ENCODE measurements at regions not wholly inside any gene's neighbourhood (a gene's known extent, or its start where the extent isn't known, plus 50 kb on each side); places are given as distances from the start of the nearest gene placed in this dataset.
A peak's percentile ranks its signal among the peaks of the same experiment; 100 is the strongest.

DNA sequence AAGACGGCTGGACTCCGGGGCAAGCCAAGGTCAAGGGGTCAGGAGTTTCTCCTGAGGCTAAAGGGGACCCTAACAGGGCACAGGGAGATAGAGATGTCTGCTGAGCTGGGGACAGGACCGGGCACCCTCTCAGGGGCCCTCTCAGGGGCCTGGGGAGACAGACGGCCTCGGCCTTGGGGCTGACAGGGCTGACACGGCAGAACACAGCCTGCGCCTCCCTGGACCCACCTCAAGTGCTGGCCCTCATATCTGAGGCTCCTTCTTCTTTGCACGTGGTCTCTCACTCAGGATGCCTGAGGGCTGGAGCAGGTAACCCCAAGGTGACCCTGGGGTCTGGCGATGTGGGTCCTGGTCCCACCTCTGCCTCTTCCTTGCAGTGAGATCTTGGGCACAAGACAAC is 186.9 kb upstream of the TNRC6C start:
- no peak for DNase-seq (ENCODE audit: low spot score)

DNA sequence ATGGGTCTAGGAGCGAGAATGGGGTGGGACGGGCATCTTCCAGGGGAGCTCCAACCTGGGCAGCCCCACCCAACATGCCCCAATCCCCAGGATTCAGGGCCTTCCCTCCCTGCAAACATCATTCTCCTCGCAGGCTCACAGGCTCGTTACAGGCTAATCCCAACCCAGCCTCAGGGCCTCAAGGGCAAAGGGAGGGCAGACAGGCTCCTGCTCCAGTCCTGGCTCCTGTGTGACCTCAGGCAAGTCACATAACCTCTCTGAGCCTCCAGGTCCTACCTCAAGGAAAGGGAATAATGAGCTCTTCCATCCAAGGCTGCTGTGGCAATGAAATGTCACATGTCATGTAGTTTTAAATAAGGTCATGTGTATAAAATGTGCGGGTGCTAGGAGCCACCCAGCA is 186.5 kb upstream of the TNRC6C start:
- DNase-seq (ENCODE audit: low spot score): no peak

DNA sequence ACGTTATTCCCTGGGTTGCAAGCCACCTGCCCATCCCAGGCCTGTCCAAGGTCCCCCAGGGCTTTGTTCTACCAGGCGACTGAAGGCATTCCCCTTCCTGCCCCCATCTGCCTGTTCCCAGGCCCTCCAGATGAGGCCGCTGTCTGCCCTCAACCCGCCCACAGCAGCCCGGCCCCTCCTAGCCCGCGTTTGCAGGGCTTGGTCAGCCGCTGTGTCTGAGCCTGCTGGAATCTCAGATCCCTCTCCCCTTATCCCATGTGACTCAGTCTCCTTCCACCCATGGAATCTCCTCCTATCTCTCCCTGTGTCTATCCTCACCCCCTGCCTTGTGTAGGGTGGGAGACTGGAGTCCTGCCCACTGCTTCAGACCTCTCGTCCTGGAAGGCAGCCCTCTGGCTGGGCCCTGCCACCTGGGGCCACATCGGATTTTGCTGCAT is 186.0 kb upstream of the TNRC6C start:
- peak; percentile 72 for DNase-seq (ENCODE audit: low spot score)

DNA sequence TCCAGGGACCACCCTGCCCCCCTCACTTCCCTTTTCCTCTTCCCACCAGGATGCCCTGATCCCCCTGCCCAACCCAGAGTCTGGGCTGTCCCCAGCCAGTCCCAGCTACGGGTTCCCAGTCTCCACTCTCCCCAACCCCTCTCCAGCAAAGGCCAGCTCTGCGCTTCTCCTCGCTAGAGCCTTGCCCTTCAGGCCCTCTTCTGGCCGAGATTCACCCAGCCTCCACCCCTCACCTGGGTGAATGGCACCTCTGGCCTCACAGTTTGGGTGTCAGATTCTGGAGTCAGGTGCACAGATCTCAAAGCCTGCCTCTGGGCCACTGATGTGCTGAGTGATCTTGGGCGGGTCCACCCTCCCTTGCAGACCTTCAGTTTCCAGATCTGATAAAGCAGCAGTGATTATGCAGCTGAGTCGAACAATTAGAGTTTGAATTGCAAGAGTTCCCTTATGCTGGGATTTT is 185.6 kb upstream of the TNRC6C start:
- peak; percentile 2 for DNase-seq (ENCODE audit: low spot score)

DNA sequence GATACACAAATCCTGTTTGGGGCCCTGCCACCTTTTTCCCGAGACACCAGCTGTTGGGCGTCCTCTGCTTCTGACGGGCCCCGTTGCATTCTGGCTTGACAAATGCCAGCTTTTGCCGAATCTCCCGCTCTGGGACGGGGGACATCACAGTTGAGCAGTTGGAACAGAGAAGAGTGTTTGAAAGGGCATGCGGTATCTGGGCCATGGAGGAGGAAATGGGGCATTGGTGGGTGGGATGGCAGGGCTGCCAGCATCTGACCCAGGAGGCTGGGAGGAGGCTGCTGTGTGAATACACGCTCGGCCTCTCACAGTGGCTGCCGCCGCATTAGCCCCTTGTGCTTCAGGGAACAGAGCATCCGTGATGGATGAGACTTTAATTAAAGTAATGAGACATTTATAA is 184.3 kb upstream of the TNRC6C start:
- no peak for DNase-seq (ENCODE audit: low spot score)

- DNase-seq (ENCODE audit: low spot score): no peak
Observed at GRCh38 chr17:77778636-77779489, 179.6 kb upstream of the TNRC6C start.

GRCh38 chr17:77779711-77780539 is 178.6 kb upstream of the TNRC6C start:
- no peak for DNase-seq (ENCODE audit: low spot score)

DNA sequence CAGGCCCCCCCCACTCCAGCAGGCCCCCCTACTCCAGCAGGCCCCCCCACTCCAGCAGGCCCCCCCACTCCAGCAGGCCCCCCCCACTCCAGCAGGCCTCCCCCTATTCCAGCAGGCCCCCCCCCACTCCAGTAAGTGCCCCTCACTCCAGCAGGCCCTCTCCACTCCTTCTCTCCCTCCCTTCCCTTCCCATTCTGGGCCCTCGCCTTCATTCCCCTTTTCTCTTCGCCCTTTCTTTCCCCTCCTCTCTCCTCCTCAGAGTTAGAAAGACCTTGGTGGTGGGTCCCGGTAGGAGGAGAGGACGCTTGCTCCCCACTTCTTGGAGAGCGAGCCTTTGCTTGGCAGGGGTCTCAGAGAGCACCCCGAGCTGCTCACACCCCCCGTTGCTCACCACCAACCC is 177.0 kb upstream of the TNRC6C start:
- DNase-seq (ENCODE audit: low spot score): no peak

GRCh38 chr17:77782201-77782600 is 176.3 kb upstream of the TNRC6C start:
- DNase-seq (ENCODE audit: low spot score): no peak

DNA sequence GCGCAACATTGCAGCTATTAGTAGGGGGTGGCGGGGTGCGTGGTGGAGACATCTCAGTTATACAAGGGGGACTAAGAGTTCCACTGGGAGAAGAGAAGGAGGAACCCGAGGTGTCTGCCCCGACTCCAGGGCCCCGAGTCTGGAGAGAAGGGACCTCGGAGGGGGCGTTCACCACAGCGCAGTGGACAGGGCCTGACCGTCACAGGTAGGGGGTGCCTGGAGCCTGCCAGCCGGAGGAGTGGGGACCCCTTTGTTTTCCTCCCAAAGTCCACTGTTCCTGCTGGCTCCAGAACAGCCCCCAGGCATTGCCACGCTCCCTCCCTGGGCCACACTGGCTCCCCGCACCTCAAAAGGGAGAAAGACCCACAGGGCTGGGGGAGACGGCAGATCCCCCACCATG is 175.9 kb upstream of the TNRC6C start:
- no peak for DNase-seq (ENCODE audit: low spot score)

GRCh38 chr17:77783991-77784820 is 174.3 kb upstream of the TNRC6C start:
- peak; percentile 78 for DNase-seq (ENCODE audit: low spot score)

GRCh38 chr17:77785312-77785905 is 173.1 kb upstream of the TNRC6C start:
- DNase-seq (ENCODE audit: low spot score): no peak

DNA sequence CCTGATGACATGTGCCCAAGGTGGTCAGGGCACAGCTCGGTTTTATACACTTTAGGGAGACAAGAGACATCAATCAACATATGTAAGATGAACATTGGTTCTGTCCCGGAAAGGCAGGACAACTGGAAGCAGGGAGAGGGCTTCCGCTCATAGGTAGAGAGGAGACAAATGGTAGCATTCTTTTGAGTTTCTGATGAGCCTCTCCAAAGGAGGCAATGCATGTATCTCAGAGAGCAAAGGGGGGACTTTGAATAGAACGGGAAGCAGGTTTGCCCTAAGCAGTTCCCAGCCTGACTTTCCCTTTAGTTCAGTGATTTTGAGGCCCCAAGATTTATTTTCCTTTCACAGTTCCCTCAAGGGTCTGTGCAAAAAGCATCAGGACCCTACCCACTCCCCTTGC is 172.4 kb upstream of the TNRC6C start:
- no peak for DNase-seq (ENCODE audit: low spot score)

- DNase-seq (ENCODE audit: low spot score): no peak
Observed at GRCh38 chr17:77786740-77787505, 171.6 kb upstream of the TNRC6C start.

GRCh38 chr17:77790143-77790829 is 168.2 kb upstream of the TNRC6C start:
- DNase-seq (ENCODE audit: low spot score): no peak

DNA sequence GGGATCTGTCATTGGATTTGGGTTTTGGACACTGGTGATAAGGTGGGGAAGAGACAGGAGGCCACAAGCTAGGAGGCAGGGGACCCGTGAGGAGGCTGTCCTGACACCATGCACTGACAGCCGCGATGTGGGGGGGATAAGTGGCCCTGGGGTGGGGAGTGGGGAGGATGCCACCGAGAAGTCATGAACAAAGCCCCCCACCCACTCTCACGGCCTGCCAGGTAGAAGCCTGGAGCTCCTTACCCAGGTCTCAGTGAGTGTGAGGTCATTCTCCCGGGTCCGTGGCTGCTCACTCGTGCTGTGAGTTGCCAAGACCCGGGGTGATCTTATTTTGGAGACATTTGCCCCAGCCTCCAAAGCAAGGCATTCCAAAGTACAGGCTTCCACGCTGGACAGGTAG is 165.9 kb upstream of the TNRC6C start:
- no peak for DNase-seq (ENCODE audit: low spot score)

DNA sequence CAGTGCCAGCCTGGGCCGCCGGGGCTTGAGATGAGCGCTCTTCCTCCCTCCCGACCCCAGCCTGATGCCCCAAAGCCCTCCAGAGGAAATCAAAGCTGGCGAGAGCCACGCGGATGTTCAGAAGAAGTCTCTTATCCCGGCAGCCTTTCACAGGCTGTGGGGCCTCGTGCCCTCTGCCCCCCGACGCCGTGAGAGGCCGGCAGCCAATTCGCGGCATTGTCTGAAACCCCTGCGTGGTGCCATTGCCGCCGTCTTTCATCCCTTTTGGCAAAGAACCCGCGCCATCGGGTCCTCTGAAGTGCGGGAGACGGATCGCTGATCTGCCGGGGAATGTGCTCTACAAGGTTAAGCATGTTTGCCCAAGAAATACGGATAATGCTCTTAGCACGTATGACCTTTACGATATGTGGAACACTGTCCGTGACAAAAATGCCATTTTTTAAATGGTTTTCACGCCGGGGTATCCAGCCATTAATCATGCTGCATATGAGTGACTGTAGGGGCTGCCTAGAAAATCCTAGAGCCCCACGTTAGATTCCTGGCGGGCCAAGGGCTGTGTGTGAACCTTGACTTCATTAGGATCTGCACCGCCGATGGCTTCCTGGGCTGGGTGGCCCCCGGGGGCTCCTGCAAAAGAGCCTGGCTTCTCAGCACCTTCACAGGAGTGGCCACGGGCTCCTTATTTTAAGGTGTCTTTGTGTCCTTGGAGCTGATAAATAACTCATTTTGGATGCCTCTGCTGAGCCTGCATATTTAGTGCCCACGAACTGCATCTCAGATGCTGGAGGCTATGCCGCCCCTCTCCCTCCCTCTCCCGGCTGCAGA is 165.1 kb upstream of the TNRC6C start:
- no peak for DNase-seq (ENCODE audit: low spot score)

- DNase-seq (ENCODE audit: low spot score): no peak
Observed at GRCh38 chr17:77793971-77794235, 164.6 kb upstream of the TNRC6C start.

GRCh38 chr17:77794846-77795245 is 163.7 kb upstream of the TNRC6C start:
- DNase-seq (ENCODE audit: low spot score): no peak

GRCh38 chr17:77795685-77796084 is 162.8 kb upstream of the TNRC6C start:
- DNase-seq (ENCODE audit: low spot score): no peak
